ENCODE measurements at regions not wholly inside any gene's neighbourhood (a gene's known extent, or its start where the extent isn't known, plus 50 kb on each side); places are given as distances from the start of the nearest gene placed in this dataset.

- no peak for TF ChIP-seq ZBTB48 (tag by site-specific recombination; IDR thresholded peaks at IDR 0.05)
- TF ChIP-seq ZNF670 (tag by site-specific recombination; IDR thresholded peaks at IDR 0.05; ENCODE audit: low read depth): no peak
- no peak for TF ChIP-seq SETDB1 (IDR thresholded peaks at IDR 0.05; ENCODE audit: insufficient read length, low read length)
- TF ChIP-seq ZNF585B (tag by site-specific recombination; IDR thresholded peaks at IDR 0.05): no peak
- no peak for TF ChIP-seq ZSCAN18 (tag by site-specific recombination; IDR thresholded peaks at IDR 0.05)
- TF ChIP-seq ZNF138 (tag by site-specific recombination; IDR thresholded peaks at IDR 0.05; ENCODE audit: borderline replicate concordance): no peak
- TF ChIP-seq ZNF404 (tag by site-specific recombination; IDR thresholded peaks at IDR 0.05): no peak
- TF ChIP-seq ZNF544 (tag by site-specific recombination; IDR thresholded peaks at IDR 0.05): no peak
- peak; percentile 49; the same call in 1 of the 2 replicates for TF ChIP-seq IKZF3 (tag by site-specific recombination; IDR thresholded peaks at IDR 0.05)
- no peak for TF ChIP-seq ZBTB26 (tag by site-specific recombination; optimal IDR thresholded peaks at IDR 0.05)
- no peak for TF ChIP-seq ZNF423 (tag by site-specific recombination; IDR thresholded peaks at IDR 0.05)
- peak; percentile 65; the same call in 1 of the 2 replicates for TF ChIP-seq ZNF561 (tag by site-specific recombination; IDR thresholded peaks at IDR 0.05; ENCODE audit: borderline replicate concordance)
- no peak for TF ChIP-seq ZNF521 (tag by site-specific recombination; IDR thresholded peaks at IDR 0.05)
- TF ChIP-seq ZBTB20 (tag by site-specific recombination; IDR thresholded peaks at IDR 0.05): peak; percentile 49; the same call in 1 of the 2 replicates
- no peak for TF ChIP-seq SCRT1 (tag by site-specific recombination; IDR thresholded peaks at IDR 0.05; ENCODE audit: borderline replicate concordance)
- no peak for TF ChIP-seq ZFP41 (tag by site-specific recombination; IDR thresholded peaks at IDR 0.05; ENCODE audit: borderline replicate concordance)
- no peak for TF ChIP-seq TSHZ1 (tag by site-specific recombination; IDR thresholded peaks at IDR 0.05; ENCODE audit: borderline replicate concordance)
- TF ChIP-seq ZNF843 (tag by site-specific recombination; IDR thresholded peaks at IDR 0.05): no peak
- no peak for TF ChIP-seq SP7 (tag by site-specific recombination; IDR thresholded peaks at IDR 0.05)
- TF ChIP-seq ZBTB44 (tag by site-specific recombination; IDR thresholded peaks at IDR 0.05): no peak
- no peak for TF ChIP-seq ZNF140 (tag by site-specific recombination; IDR thresholded peaks at IDR 0.05)
- no peak for TF ChIP-seq ZNF280C (tag by site-specific recombination; IDR thresholded peaks at IDR 0.05)
- no peak for TF ChIP-seq ZNF645 (tag by site-specific recombination; IDR thresholded peaks at IDR 0.05)
- peak; percentile 33; the same call in 1 of the 2 replicates for TF ChIP-seq ZBTB8A (tag by site-specific recombination; IDR thresholded peaks at IDR 0.05)
Measured at GRCh38 chr2:176553685-176554100, 284.5 kb downstream of the MTX2 start (continued).
